GM19463 (cell line): ENCODE measurements at regions not wholly inside any gene's neighbourhood (a gene's known extent, or its start where the extent isn't known, plus 50 kb on each side); places are given as distances from the start of the nearest gene placed in this dataset.
"Not testable (repeated sequence)": the region's sequence is repeated elsewhere in the genome, so short reads cannot be mapped to it uniquely, and the experiment has no call there.

Experiments
- ATAC-seq: cut with Tn5 transposase; IDR thresholded peaks from one replicate; pipeline ENCODE4 v1.9.1; 2021; ENCODE audit warnings: mild to moderate bottlenecking, moderate library complexity; ENCODE audit not compliant: unreplicated experiment

DNA sequence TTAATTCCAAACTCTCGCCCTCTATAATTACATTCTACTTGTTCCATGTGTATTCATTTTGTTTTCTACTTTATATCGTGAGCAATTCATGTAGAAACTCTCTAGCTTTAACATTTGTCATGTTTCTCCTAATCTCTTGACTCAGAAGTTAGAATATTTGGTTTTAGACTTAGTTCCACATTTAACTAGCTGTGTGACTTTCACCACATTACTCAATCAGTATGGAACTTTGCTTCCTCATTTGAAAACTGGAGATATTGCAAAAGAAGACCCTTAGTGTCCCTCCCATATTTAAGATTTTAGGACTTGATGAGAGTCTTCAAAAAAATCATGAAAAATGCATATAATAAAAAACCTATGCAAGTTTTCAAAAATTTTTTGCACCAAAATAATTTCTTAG is 447.5 kb downstream of the GXYLT1 start:
- no peak for ATAC-seq

DNA sequence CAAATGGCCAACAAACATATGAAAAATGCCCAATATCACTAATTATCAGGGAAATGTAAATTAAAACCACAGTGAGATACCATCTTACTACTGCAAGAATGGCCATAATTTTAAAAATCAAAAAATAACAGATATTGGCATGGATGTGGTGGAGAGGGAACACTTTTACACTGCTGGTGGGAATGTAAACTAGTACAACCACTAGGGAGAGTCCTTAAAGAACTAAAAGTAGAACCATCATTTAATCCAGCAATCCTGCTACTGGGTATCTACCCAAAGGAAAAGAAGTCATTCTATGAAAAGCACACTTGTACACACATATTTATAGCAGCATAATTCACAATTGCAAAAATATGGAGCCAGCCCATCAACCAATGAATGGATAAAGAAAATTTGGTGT is 459.7 kb downstream of the GXYLT1 start:
- ATAC-seq, result no peak

DNA sequence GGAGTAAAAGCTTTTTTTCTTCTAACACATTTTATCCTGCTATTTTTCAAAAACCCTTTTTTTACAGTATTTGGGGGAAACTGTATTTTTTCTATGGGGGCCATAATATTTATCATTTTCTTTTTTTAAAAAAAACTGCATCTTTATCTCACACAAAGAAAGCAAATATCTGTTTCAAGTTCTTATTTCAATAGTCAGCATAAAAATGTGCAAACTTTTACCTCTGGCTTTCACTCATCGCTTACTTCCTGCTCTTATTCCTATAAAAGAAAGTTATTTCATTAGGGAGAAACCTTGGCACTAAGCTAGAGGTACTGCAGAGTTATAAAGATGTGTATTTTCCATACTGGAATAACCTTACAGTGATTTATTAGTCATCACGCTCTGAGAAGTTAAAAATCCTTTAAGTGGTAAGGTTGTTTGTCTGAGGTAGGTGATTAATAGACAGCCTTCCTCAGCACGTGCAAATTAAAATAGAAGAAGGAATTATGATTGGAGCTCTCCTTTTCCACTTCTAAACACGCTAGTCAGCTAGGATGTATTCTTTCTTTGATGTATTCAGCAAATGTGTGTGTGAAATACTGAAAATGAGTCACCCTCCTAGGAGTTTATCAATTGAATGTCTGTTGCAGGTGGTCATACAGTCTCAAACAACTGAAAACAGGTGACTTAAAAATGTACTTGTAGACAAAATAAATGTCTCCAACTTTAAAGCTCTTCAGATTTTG is 461.0 kb downstream of the GXYLT1 start:
- no peak for ATAC-seq

DNA sequence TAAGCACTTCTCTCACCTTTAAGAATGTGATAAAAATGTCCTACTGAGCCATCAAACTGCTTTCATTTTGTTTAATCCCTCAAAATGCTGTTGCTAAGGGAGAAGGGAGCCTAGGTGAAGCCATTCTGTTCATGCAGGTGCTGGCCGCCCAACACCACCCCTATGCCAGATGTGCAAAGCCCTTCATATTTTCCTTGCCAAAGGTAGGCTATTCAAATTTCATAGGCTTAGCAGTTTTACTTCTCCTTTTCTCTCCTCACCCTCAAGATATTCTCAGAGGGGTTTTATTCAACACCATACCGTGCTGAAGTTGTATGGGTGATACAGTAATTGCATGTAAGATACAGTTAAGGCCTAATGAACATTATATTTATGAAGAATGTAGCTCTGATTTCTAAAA is 461.7 kb downstream of the GXYLT1 start:
- peak; percentile 68 for ATAC-seq

DNA sequence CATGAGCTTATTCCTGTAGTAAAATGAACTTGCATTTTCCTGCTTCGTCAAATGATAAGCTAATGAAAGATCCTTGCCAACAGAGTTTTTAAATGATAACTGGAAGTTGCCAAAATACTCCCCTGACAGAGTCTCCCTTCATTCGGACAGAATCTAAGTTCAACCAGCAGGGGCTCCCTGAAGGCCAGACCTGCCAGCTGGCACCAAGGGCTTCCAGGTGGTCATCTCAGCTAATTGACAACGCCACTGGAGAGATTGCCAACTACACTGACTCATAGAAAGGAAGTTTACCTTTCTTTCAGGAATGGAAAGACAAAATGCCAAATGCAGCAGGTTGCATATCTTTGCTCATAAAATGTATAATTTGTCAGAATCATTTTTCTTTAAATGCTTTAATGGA is 462.8 kb downstream of the GXYLT1 start:
- ATAC-seq, result no peak

DNA sequence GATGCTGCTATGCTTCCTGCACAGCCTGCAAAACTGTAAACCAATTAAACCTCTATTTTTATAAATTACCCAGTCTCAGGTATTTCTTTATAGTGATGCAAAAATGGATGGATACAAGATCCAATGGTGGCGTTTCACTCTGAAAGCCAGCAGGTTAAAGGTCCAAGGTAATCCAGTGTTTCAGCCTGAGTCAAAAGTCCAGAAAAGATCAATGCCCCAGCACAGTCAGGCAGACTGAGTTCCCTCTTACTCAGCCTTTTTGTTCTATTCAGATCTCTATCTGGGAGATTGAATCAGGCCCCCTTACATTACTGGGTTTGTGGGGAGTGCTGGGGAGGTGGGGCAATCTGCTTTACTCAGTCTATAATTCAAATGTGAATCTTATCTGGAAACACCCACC is 464.5 kb downstream of the GXYLT1 start:
- no peak for ATAC-seq

DNA sequence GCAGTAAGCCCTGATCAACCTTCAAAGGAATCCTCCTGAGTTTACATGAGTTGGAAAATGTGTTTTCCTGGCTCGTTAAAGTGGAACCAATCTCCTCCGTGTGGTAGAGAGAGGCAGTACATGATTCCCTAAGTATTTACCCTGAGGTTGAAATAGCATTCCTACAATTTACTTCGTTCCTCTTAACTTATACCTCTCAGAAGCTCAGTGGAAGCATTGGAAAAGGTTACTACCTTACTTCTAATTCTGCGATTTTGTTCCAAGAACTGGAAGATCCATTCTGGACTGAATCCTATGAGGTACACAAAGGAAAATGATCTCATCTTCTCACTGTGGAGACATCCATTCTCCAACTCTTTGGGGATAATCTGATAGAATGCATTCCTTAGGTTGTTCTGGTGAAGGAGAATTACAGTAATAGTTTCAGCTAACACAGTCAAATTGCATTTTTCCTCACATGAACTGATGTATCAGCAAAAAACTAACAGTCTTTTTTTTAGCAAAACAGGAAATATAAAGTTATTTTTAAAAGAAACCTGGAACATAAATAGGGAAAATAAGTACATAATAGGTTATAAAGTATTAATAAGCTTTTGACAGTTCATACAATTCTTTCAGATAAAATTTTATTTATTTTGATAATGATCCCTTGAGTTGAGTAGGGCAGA is 475.6 kb downstream of the PDZRN4 start:
- ATAC-seq, result no peak

DNA sequence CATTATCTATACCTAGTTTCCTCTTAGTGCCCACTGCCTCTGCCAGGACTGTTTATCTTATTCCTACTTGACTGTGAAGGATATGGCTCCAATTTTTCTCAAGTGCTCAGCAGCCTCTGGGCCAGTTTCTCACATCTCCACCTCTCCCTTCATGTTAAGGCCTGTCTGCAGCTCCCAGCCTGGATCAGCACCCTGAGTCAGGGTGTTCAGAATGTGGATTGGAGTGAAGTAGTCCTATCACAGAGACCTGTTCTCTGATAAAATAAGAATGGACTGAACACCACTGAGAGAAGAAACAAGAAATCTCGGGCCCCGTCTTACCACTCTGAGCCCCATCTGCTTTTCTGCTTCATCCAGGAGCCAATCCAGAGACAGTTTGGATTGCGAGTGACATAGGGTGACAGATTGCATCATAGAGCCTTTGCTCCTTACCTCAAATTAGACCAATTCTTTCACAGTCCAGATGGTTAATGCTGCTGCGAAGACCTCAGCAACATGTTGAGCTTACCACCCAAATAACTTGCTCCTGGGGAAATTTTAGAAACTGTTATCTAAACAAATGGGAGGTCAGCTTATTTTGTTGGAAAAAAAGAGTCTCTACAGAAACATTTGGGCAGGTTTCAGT is 473.1 kb downstream of the PDZRN4 start:
- no peak for ATAC-seq

DNA sequence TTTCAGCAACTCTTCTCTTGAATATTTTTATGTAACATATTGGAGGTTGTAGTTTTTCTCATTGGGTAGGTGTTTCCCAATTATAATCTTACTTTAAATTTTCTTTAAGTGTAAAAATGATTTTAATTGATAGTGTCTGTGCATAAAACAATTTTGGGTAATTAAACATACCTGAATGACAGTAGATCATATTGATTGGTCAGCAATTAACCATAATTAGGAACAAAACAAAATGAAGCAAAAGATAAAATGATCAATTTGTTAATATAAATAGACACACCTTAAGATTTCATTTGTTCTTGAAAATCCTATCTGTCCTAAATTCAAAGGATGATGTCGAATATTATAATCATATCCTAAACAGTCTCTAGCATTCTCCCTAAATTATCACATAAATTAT is 468.3 kb downstream of the PDZRN4 start:
- ATAC-seq, result no peak

DNA sequence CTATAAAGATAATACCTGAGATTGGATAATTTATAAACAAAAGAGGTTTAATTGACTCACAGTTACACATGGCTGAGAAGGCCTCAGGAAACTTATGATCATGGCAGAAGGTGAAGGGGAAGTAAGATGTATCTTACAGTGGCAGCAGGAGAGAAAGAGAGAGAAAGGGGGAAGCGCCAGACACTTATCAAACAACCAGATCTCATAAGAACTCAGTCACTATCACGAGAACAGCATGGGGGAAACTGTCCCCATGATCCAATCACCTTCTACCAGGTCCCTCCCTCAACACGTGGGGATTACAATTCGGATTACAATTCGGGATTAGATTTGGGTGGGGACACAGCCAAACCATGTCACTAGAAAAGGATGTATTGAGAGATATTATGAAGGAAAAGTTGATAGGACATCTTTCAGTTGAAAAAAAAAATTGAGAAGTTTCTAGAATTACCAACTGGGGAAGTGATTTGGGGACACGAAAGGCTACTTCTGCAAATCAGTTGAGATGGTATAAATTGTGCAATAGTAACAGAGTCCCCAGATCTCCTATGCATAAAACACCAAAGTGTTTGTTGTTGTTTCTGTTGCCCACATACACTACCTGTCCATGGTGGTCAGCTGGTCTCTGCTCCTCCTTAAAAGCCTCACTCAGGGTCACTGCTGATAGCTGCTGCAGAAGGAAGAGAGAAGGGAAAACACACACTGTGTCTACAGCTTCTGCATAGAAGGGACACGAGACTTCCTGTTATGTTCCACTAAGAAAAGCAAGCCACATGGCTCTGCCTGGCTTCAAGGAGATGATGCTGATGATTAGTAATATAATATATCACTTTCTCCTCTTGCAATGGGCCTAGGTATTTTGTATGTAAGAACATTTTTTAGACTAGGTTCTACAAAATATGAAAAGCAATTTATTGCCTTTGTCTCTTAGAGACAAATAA is 465.5 kb downstream of the PDZRN4 start:
- ATAC-seq, result no peak

DNA sequence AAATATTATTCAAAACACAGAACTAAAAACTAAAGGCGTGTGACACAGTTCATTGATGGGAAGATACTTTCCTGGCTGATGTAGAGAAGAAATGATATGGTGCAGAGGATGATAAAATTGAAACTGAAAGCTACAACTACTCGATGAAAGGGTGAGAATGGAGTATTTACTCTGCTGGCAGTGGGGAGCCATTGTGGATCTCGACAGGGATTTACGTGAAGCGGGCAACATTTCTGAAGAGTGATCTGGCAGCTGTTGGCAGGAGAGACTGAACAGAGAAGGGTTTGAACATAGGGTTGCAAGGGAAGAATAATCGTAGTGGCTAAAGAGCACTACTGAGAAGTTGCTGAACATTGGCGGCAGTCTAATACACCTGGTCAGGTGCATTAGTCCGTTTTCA is 464.9 kb downstream of the PDZRN4 start:
- ATAC-seq, result no peak

DNA sequence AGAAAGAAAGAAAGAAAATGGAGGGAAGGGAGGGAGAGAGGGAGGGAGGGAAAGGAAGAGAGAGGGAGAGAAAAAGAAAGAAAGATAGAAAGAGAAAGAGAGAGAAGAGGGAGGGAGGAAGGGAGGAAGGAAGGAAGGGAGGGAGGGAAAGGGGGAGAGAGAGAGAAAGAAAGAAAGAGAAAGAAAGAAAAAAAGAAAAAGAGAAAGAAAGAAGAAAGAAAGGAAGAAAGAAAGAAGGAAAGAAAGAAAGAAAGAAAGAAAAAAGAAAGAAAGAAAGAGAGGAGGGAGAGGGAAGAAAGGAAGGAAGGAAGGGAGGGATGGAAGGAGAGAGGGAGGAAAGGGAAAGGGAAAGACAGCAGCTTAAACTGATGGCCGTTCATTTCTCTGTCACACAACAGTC is 457.5 kb downstream of the PDZRN4 start:
- ATAC-seq, result no peak

DNA sequence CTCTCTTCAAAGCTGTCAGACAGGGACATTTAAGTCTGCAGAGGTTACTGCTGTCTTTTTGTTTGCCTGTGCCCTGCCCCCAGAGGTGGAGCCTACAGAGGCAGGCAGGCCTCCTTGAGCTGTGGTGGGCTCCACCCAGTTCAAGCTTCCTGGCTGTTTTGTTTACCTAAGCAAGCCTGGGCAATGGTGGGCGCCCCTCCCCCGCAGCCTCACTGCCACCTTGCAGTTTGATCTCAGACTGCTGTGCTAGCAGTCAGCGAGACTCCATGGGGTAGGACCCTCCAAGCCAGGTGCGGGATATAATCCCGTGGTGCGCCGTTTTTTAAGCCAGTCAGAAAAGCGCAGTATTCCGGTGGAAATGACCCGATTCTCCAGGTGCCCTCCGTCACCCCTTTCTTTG is 454.7 kb downstream of the PDZRN4 start:
- not testable (repeated sequence) for ATAC-seq

DNA sequence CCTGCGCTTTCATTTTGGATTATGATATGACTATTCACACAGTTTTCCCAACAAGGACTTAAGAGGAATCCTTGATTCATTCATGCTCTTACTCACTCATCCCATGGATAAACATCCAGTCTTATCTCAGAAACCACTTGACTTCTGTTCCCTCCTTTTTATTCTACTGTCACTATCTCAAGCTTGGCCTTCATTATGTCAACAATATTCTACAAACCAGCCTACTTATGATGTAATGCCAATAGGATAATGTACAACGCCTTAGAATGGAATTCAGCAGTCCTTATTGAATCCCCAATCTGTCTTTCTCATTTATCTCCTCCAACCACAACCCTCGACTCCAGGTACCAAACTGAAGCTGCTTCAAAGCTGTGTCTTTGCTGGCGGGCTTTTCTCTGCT is 448.5 kb downstream of the PDZRN4 start:
- no peak for ATAC-seq

DNA sequence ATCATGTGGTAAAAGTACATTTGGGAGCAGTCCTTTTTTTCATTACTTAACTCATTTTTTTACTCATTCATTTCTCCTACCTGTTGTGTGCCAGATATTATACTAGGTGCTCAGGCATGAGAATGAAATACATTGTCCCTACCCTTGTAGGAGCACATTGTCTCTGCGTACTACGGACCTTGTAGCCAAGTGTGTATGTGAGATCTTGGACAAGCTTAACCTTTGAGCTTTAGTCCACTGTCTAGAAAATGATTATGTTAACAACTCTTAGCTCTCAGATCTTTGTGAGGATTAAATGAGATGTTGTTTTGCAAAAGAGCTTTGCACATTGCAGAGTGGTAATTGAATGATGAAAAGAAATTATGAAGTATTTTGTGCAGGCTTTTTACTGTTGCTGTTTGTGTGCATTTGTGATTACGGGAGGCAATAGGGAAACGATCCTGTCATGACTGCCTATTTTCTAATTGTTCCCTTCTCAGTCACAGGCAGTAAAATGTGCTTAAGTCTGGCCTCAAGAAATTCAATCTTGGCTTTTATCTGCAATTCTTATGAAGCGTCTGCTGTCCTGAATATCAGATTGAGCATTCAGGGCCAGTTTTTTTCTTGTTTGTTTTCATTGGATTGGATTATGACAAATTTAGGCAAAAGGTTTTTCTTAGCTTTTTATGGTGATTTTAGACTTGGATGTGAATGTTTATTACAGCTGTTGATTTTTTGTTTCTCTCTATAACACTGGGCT is 447.7 kb downstream of the PDZRN4 start:
- ATAC-seq, result no peak

DNA sequence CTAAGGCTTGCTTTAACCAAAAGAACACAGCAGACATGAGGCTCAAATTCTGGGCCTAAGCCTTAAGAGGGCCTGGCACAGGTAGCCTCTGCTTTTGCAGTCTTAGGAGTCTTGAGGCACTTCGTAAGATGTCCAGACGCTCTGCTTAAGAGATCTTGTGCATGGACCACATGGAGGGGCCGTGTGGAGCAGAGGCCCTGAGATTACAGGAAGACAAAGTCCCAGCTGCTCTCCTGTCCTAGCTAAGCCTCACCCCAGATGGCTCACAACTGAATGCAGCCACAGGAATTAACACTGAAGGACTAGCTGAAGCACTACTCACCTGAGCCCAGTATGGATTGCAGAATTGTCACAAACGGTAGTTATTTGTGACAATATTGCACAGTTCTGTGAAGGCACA is 446.0 kb downstream of the PDZRN4 start:
- no peak for ATAC-seq

DNA sequence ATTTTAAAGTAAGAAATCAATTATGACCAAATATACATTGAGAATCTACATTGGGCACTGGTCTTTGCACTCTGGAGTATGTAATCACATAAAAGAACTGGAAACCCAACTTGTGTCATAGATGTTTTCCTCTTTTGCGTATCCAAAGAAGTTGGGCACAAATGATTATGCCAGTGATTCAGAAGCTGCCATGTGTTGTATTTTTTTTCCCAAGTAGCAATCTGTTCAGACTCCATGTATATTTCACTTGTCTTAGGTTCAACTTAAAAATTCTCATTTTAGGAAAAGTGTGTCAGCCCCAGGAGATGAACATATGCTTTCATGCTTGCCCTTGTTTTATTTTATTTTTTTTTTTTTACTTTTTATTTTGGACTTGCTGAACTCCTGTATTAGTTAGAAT is 441.5 kb downstream of the PDZRN4 start:
- no peak for ATAC-seq

DNA sequence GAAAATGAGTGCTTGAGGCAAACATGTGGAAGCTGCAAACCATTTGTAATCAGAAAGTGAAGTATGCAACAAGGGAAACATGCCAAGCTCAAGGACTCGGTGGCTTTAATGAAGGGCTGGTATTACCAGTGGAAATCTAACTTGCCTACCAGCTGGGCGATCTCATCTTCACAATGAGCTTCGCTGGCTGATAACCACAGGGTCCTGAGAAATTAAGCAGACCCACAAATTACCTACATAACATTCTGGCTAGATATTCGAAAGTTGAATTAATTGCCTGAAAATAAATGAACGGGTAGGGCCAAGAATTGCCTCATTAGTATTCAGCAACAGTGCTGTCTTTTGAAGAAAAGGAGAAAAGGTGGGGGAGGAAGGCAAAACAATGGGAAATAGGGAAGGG is 439.4 kb downstream of the PDZRN4 start:
- no peak for ATAC-seq

DNA sequence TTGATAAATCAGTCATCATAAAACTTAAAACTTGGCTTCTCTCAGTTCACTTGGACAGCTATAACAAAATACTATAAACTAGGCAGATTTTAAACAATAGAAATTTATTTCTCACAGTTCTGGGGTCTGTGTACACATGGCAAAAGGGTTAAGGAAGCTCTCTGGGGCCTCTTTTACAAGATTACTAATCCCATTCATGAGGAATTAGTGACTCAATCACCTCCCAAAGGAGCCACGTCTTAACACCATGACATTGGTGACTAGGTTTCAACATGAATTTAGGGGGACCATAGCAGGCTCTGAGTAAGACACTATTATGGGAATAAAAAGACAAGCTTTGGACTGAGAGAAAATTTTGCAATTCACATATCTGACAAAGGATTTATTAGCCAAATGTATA is 436.5 kb downstream of the PDZRN4 start:
- ATAC-seq, result no peak
